ENCODE measurements at regions not wholly inside any gene's neighbourhood (a gene's known extent, or its start where the extent isn't known, plus 50 kb on each side); places are given as distances from the start of the nearest gene placed in this dataset.

- no peak for DNase-seq
These were observed 58.7 kb upstream of the ACAN start for GRCh38 chr15:88744548-88745020.

GRCh38 chr15:88745065-88745464 lies 58.2 kb upstream of the ACAN start:
- DNase-seq, result no peak

DNA sequence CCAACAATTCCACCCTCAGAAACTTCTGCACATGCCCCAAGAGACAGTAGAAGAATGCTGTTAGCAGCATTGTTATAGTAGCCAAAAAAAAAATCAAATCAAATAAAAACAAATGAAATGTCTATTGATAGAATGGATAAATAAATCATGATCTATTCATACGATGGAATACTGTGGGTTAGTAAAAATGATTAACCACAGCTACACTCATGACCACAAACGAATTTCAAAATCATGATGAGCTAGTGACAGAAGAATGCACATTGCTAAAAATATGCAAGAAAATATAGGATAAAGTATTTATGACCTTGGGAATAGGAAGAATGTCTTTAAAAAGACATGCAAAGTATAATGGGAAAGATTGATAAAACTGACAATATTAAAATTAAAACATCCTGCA lies 57.5 kb upstream of the ACAN start:
- DNase-seq, result no peak

GRCh38 chr15:88746451-88746850 lies 56.8 kb upstream of the ACAN start:
- DNase-seq, result no peak

DNA sequence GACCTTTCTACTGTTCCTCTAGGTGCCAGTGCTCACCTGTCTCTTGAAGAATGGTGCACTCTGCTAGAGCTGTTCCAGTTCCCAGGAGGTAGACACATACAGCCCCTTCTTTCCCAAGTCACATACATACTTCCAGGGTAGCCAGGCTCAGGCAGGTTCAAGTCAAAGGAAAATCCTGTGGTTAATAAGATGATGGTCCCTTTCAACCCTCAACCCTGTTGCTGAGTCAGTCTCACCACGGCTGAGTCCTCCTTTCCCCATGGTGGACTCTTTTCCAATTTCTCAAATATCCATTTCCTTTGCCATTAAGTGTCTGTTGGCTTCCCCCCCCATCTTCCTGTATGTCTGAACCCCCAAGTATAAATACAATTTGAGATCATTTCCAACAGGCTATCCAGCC lies 56.1 kb upstream of the ACAN start:
- no peak for DNase-seq

DNA sequence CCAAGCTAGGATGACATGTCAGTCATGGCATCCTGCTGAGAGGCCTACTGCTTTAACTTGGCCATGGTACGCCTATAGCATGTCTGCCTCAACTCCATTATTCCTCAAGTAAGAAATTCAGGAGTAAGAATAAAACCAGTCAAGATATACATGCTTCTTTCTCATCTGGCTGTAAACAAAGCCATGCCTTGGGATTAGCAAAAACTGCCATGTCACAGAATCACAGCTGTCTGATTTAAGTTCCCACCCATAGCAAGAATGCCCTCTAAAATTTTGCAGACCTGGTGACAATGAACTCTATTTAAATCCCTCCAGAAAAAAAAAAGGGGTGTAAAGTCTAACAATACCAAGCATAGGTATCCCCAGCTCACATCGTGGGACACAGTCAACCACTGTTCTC lies 55.6 kb upstream of the ACAN start:
- DNase-seq, result no peak

DNA sequence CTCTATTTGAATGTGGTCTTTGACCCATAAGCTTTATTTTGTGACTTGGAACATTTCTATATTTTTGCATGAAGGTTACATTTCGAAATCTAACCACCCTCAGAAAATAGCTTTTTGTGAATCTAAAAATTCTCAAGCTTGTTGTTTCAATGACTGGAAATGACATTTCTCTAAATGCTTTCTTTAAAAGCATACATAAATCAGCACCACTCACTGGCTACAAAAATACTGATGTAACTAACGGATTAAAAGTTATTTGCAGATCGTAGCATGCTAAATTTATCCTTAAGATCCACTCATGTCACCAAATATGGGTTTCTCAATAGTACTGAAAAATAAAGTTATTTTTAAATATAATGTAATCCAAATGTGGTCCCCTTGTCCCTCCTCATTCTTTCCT lies 55.2 kb upstream of the ACAN start:
- DNase-seq, result no peak

DNA sequence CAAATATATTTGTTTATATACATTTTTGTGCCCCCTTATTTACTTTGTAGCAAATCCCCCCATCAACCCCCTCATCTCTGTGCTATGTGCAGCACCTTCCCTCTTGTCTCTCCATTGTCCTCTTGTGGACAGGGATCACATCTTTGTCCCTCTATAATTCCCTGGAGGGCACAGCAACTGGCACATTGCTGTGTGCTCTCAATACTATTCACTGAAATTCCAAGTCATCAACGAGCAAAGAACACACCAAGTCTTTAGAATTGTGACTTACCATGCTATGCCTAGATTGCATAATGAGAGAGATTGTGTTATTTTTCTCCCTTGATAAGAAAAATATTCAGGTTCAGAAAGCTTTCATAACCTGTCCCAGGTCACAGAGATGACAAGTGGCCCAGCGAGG lies 54.6 kb upstream of the ACAN start:
- no peak for DNase-seq

- no peak for DNase-seq
These were observed 53.5 kb upstream of the ACAN start for GRCh38 chr15:88749699-88750098.

GRCh38 chr15:88752501-88752900 lies 50.7 kb upstream of the ACAN start:
- no peak for DNase-seq

- peak; percentile 12 for DNase-seq
These were observed 50.3 kb upstream of the ACAN start for GRCh38 chr15:88752951-88753350.
